Body of pancreas (tissue), 4 donors: ENCODE measurements at regions not wholly inside any gene's neighbourhood (a gene's known extent, or its start where the extent isn't known, plus 50 kb on each side); places are given as distances from the start of the nearest gene placed in this dataset.

Experiments
- CTCF ChIP-seq, 7 experiments: fragments of 450-650 bp in 4 of 7; fragments of 200-600 bp in 3 of 7; sonication (generic) in 3 of 7; IDR thresholded peaks; one replicate each; pipeline ENCODE4 v1.5.1; 2016 to 2019; ENCODE audit warnings: antibody characterized with exemption in 7 of 7
- POLR2A ChIP-seq, 3 donors: fragments of 450-650 bp; IDR thresholded peaks; one replicate each; pipeline ENCODE4 v1.6.1; 2016; ENCODE audit warnings: antibody characterized with exemption in 3 of 3, mild to moderate bottlenecking in 2 of 3

GRCh38 chr3:168847291-168847883, 751.7 kb upstream of the GOLIM4 start:
- TF ChIP-seq CTCF (IDR thresholded peaks at IDR 0.05) (peak; percentile 38 to 79 (median 70)), POLR2A (IDR thresholded peaks at IDR 0.05) (no peak)
